ENCODE measurements at regions not wholly inside any gene's neighbourhood (a gene's known extent, or its start where the extent isn't known, plus 50 kb on each side); places are given as distances from the start of the nearest gene placed in this dataset.

GRCh38 chr14:22007784-22008412 lies 334.3 kb upstream of the OR4E1 start:
- H3K36me3 ChIP-seq (ENCODE audit: insufficient read depth, low read depth, low read length) = no peaks in the 10 kb centered on the region
- H3K9ac ChIP-seq (ENCODE audit: low read depth, low read length) = no peak overlapping the region
- H3K9me3 ChIP-seq (ENCODE audit: insufficient read depth, low read depth, low read length) = no peaks in the 10 kb centered on the region
- peaks cover 4% of the 10 kb centered on the region; the same call in 1 of the 2 replicates for H3K27me3 ChIP-seq (ENCODE audit: insufficient read depth, low read length)
- H3K27ac ChIP-seq (ENCODE audit: low read length) = no peak overlapping the region
- no peak overlapping the region for H3K4me3 ChIP-seq (ENCODE audit: low read length)
- H3K4me1 ChIP-seq (ENCODE audit: insufficient read depth, low read length) = no peaks in the 10 kb centered on the region

GRCh38 chr14:22007363-22007762 lies 333.7 kb upstream of the OR4E1 start:
- H3K27me3 ChIP-seq (ENCODE audit: insufficient read depth, low read length) = peaks cover 4% of the 10 kb centered on the region; the same call in 1 of the 2 replicates
- no peak overlapping the region for H3K9ac ChIP-seq (ENCODE audit: low read depth, low read length)
- H3K4me3 ChIP-seq (ENCODE audit: low read length) = no peak overlapping the region
- H3K36me3 ChIP-seq (ENCODE audit: insufficient read depth, low read depth, low read length) = no peaks in the 10 kb centered on the region
- H3K9me3 ChIP-seq (ENCODE audit: insufficient read depth, low read depth, low read length) = no peaks in the 10 kb centered on the region
- H3K4me1 ChIP-seq (ENCODE audit: insufficient read depth, low read length) = no peaks in the 10 kb centered on the region
- H3K27ac ChIP-seq (ENCODE audit: low read length) = no peak overlapping the region

GRCh38 chr14:22003461-22003860 lies 329.8 kb upstream of the OR4E1 start:
- Histone ChIP-seq H3K27ac (ENCODE audit: low read length) (no peak overlapping the region), H3K9me3 (ENCODE audit: insufficient read depth, low read depth, low read length) (no peaks in the 10 kb centered on the region), H3K4me1 (ENCODE audit: insufficient read depth, low read length) (no peaks in the 10 kb centered on the region), H3K9ac (ENCODE audit: low read depth, low read length) (no peak overlapping the region), H3K36me3 (ENCODE audit: insufficient read depth, low read depth, low read length) (no peaks in the 10 kb centered on the region), H3K4me3 (ENCODE audit: low read length) (no peak overlapping the region), H3K27me3 (ENCODE audit: insufficient read depth, low read length) (peaks cover 4% of the 10 kb centered on the region; the same call in 1 of the 2 replicates)

GRCh38 chr14:22002860-22003284 lies 329.3 kb upstream of the OR4E1 start:
- Histone ChIP-seq H3K36me3 (ENCODE audit: insufficient read depth, low read depth, low read length) (no peaks in the 10 kb centered on the region), H3K4me3 (ENCODE audit: low read length) (no peak overlapping the region), H3K27ac (ENCODE audit: low read length) (no peak overlapping the region), H3K4me1 (ENCODE audit: insufficient read depth, low read length) (no peaks in the 10 kb centered on the region), H3K9ac (ENCODE audit: low read depth, low read length) (no peak overlapping the region), H3K27me3 (ENCODE audit: insufficient read depth, low read length) (peaks cover 4% of the 10 kb centered on the region; the same call in 1 of the 2 replicates), H3K9me3 (ENCODE audit: insufficient read depth, low read depth, low read length) (no peaks in the 10 kb centered on the region)

- H3K9me3 ChIP-seq (ENCODE audit: insufficient read depth, low read depth, low read length) = no peaks in the 10 kb centered on the region
- peaks cover 4% of the 10 kb centered on the region; the same call in 1 of the 2 replicates for H3K27me3 ChIP-seq (ENCODE audit: insufficient read depth, low read length)
- no peak overlapping the region for H3K27ac ChIP-seq (ENCODE audit: low read length)
- no peaks in the 10 kb centered on the region for H3K36me3 ChIP-seq (ENCODE audit: insufficient read depth, low read depth, low read length)
- no peak overlapping the region for H3K9ac ChIP-seq (ENCODE audit: low read depth, low read length)
- no peaks in the 10 kb centered on the region for H3K4me1 ChIP-seq (ENCODE audit: insufficient read depth, low read length)
- no peak overlapping the region for H3K4me3 ChIP-seq (ENCODE audit: low read length)
These were observed 325.8 kb upstream of the OR4E1 start for GRCh38 chr14:21999402-21999801.

- Histone ChIP-seq H3K27me3 (ENCODE audit: insufficient read depth, low read length) (no peaks in the 10 kb centered on the region), H3K36me3 (ENCODE audit: insufficient read depth, low read depth, low read length) (no peaks in the 10 kb centered on the region), H3K4me3 (ENCODE audit: low read length) (no peak overlapping the region), H3K27ac (ENCODE audit: low read length) (no peak overlapping the region), H3K4me1 (ENCODE audit: insufficient read depth, low read length) (no peaks in the 10 kb centered on the region), H3K9ac (ENCODE audit: low read depth, low read length) (no peak overlapping the region), H3K9me3 (ENCODE audit: insufficient read depth, low read depth, low read length) (no peaks in the 10 kb centered on the region)
These were observed 323.7 kb upstream of the OR4E1 start for GRCh38 chr14:21997300-21997699.

- no peaks in the 10 kb centered on the region for H3K36me3 ChIP-seq (ENCODE audit: insufficient read depth, low read depth, low read length)
- no peaks in the 10 kb centered on the region for H3K27me3 ChIP-seq (ENCODE audit: insufficient read depth, low read length)
- no peak overlapping the region for H3K27ac ChIP-seq (ENCODE audit: low read length)
- no peak overlapping the region for H3K9ac ChIP-seq (ENCODE audit: low read depth, low read length)
- no peaks in the 10 kb centered on the region for H3K4me1 ChIP-seq (ENCODE audit: insufficient read depth, low read length)
- H3K4me3 ChIP-seq (ENCODE audit: low read length) = no peak overlapping the region
- H3K9me3 ChIP-seq (ENCODE audit: insufficient read depth, low read depth, low read length) = no peaks in the 10 kb centered on the region
These were observed 321.7 kb upstream of the OR4E1 start for GRCh38 chr14:21995332-21995731.

GRCh38 chr14:21993837-21994236 lies 320.2 kb upstream of the OR4E1 start:
- no peaks in the 10 kb centered on the region for H3K9me3 ChIP-seq (ENCODE audit: insufficient read depth, low read depth, low read length)
- H3K4me3 ChIP-seq (ENCODE audit: low read length) = no peak overlapping the region
- H3K9ac ChIP-seq (ENCODE audit: low read depth, low read length) = no peak overlapping the region
- no peaks in the 10 kb centered on the region for H3K36me3 ChIP-seq (ENCODE audit: insufficient read depth, low read depth, low read length)
- H3K27me3 ChIP-seq (ENCODE audit: insufficient read depth, low read length) = no peaks in the 10 kb centered on the region
- no peak overlapping the region for H3K27ac ChIP-seq (ENCODE audit: low read length)
- H3K4me1 ChIP-seq (ENCODE audit: insufficient read depth, low read length) = no peaks in the 10 kb centered on the region

GRCh38 chr14:21993070-21993469 lies 319.5 kb upstream of the OR4E1 start:
- no peak overlapping the region for H3K9ac ChIP-seq (ENCODE audit: low read depth, low read length)
- no peaks in the 10 kb centered on the region for H3K27me3 ChIP-seq (ENCODE audit: insufficient read depth, low read length)
- H3K36me3 ChIP-seq (ENCODE audit: insufficient read depth, low read depth, low read length) = no peaks in the 10 kb centered on the region
- no peak overlapping the region for H3K27ac ChIP-seq (ENCODE audit: low read length)
- H3K4me1 ChIP-seq (ENCODE audit: insufficient read depth, low read length) = no peaks in the 10 kb centered on the region
- no peaks in the 10 kb centered on the region for H3K9me3 ChIP-seq (ENCODE audit: insufficient read depth, low read depth, low read length)
- H3K4me3 ChIP-seq (ENCODE audit: low read length) = no peak overlapping the region

- H3K9me3 ChIP-seq (ENCODE audit: insufficient read depth, low read depth, low read length) = no peaks in the 10 kb centered on the region
- H3K27ac ChIP-seq (ENCODE audit: low read length) = no peak overlapping the region
- H3K36me3 ChIP-seq (ENCODE audit: insufficient read depth, low read depth, low read length) = no peaks in the 10 kb centered on the region
- no peaks in the 10 kb centered on the region for H3K4me1 ChIP-seq (ENCODE audit: insufficient read depth, low read length)
- H3K4me3 ChIP-seq (ENCODE audit: low read length) = no peak overlapping the region
- H3K27me3 ChIP-seq (ENCODE audit: insufficient read depth, low read length) = no peaks in the 10 kb centered on the region
- H3K9ac ChIP-seq (ENCODE audit: low read depth, low read length) = no peak overlapping the region
These were observed 317.5 kb upstream of the OR4E1 start for GRCh38 chr14:21991130-21991529.

GRCh38 chr14:21990116-21990515 lies 316.5 kb upstream of the OR4E1 start:
- Histone ChIP-seq H3K27me3 (ENCODE audit: insufficient read depth, low read length) (no peaks in the 10 kb centered on the region), H3K27ac (ENCODE audit: low read length) (no peak overlapping the region), H3K4me3 (ENCODE audit: low read length) (no peak overlapping the region), H3K9ac (ENCODE audit: low read depth, low read length) (no peak overlapping the region), H3K9me3 (ENCODE audit: insufficient read depth, low read depth, low read length) (no peaks in the 10 kb centered on the region), H3K36me3 (ENCODE audit: insufficient read depth, low read depth, low read length) (no peaks in the 10 kb centered on the region), H3K4me1 (ENCODE audit: insufficient read depth, low read length) (no peaks in the 10 kb centered on the region)

GRCh38 chr14:21989090-21989489 lies 315.5 kb upstream of the OR4E1 start:
- no peaks in the 10 kb centered on the region for H3K4me1 ChIP-seq (ENCODE audit: insufficient read depth, low read length)
- H3K9me3 ChIP-seq (ENCODE audit: insufficient read depth, low read depth, low read length) = no peaks in the 10 kb centered on the region
- no peak overlapping the region for H3K9ac ChIP-seq (ENCODE audit: low read depth, low read length)
- H3K36me3 ChIP-seq (ENCODE audit: insufficient read depth, low read depth, low read length) = no peaks in the 10 kb centered on the region
- no peak overlapping the region for H3K4me3 ChIP-seq (ENCODE audit: low read length)
- no peak overlapping the region for H3K27ac ChIP-seq (ENCODE audit: low read length)
- H3K27me3 ChIP-seq (ENCODE audit: insufficient read depth, low read length) = no peaks in the 10 kb centered on the region

All from iPS-20b (cell line).